Liver (tissue), 3 donors: ENCODE measurements at regions not wholly inside any gene's neighbourhood (a gene's known extent, or its start where the extent isn't known, plus 50 kb on each side); places are given as distances from the start of the nearest gene placed in this dataset.

ENCODE experiments used
- ATF3 ChIP-seq: IDR thresholded peaks from 2 replicates; pipeline ENCODE4 v1.6.1; 2016; ENCODE audit warnings: antibody characterized with exemption
- CTCF ChIP-seq: fragments of 150-350 bp; IDR thresholded peaks from 2 replicates; pipeline ENCODE4 v1.5.1; 2017; ENCODE audit warnings: improper control_type of control experiment, low read depth, low read length; ENCODE audit not compliant: missing input control
- HNF4G ChIP-seq: IDR thresholded peaks from 2 replicates; pipeline ENCODE4 v1.6.1; 2016; ENCODE audit warnings: antibody characterized with exemption
- JUND ChIP-seq, 2 donors: IDR thresholded peaks; 2 replicates each; pipeline ENCODE4 v1.6.1; 2016; ENCODE audit warnings: antibody characterized with exemption in 2 of 2
- RAD21 ChIP-seq, 2 donors: IDR thresholded peaks; 2 replicates each; pipeline ENCODE4 v1.6.1; 2016; ENCODE audit warnings: antibody characterized with exemption in 2 of 2, mild to moderate bottlenecking in 2 of 2
- SP1 ChIP-seq: IDR thresholded peaks from 2 replicates; pipeline ENCODE4 v1.6.1; 2018; ENCODE audit warnings: antibody characterized with exemption, mild to moderate bottlenecking
- TAF1 ChIP-seq: conservative IDR thresholded peaks from 2 replicates; pipeline ENCODE4 v1.6.1; 2016; ENCODE audit warnings: antibody characterized with exemption, mild to moderate bottlenecking
- YY1 ChIP-seq: IDR thresholded peaks from 2 replicates; pipeline ENCODE4 v1.6.1; 2016; ENCODE audit warnings: antibody characterized with exemption, mild to moderate bottlenecking
- TF ChIP-seq, protein P1 (sequence below): IDR thresholded peaks from 2 replicates; pipeline ENCODE4 v1.6.1; 2016; ENCODE audit warnings: antibody characterized with exemption, mild to moderate bottlenecking
- donor health status: healthy.
- donor health status: healthy.

DNA sequence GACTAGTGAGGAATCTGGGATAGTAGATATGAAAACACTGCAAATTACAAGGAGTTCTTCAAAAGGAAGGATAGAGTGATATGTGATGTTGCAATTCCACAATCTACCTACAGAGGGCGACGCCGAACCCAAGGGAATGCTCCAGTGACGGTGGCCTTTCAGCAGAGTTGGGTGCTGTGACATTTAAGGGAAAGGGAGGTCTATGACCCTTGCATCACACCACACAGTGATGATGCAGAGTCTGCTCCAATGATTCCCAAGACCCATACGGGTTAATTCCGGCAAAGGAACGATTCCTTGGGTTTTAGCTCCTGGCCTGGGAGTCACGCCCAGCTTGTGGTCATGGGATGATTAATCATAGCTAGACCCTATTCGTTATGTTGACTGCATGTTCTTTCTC, 123.0 kb upstream of the IGSF21 start:
- TF ChIP-seq, protein P1, sequence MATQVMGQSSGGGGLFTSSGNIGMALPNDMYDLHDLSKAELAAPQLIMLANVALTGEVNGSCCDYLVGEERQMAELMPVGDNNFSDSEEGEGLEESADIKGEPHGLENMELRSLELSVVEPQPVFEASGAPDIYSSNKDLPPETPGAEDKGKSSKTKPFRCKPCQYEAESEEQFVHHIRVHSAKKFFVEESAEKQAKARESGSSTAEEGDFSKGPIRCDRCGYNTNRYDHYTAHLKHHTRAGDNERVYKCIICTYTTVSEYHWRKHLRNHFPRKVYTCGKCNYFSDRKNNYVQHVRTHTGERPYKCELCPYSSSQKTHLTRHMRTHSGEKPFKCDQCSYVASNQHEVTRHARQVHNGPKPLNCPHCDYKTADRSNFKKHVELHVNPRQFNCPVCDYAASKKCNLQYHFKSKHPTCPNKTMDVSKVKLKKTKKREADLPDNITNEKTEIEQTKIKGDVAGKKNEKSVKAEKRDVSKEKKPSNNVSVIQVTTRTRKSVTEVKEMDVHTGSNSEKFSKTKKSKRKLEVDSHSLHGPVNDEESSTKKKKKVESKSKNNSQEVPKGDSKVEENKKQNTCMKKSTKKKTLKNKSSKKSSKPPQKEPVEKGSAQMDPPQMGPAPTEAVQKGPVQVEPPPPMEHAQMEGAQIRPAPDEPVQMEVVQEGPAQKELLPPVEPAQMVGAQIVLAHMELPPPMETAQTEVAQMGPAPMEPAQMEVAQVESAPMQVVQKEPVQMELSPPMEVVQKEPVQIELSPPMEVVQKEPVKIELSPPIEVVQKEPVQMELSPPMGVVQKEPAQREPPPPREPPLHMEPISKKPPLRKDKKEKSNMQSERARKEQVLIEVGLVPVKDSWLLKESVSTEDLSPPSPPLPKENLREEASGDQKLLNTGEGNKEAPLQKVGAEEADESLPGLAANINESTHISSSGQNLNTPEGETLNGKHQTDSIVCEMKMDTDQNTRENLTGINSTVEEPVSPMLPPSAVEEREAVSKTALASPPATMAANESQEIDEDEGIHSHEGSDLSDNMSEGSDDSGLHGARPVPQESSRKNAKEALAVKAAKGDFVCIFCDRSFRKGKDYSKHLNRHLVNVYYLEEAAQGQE, result no peak
- TF ChIP-seq CTCF, result peak; percentile 69
- TF ChIP-seq RAD21 (IDR thresholded peaks at IDR 0.05), result peak; percentile 83 to 88
- no peak for TF ChIP-seq ATF3
- TF ChIP-seq SP1, result no peak
- no peak for TF ChIP-seq HNF4G
- no peak for TF ChIP-seq JUND (IDR thresholded peaks at IDR 0.05)
- TF ChIP-seq TAF1, result no peak
- TF ChIP-seq YY1, result no peak
